ENCODE measurements at regions not wholly inside any gene's neighbourhood (a gene's known extent, or its start where the extent isn't known, plus 50 kb on each side); places are given as distances from the start of the nearest gene placed in this dataset.

- no peak for DNase-seq
Measured at GRCh38 chr7:110322796-110323195, 768.1 kb upstream of the LRRN3 start.

- no peak for DNase-seq
Measured at GRCh38 chr7:110326966-110327365, 764.0 kb upstream of the LRRN3 start.

GRCh38 chr7:110336423-110336822 lies 754.5 kb upstream of the LRRN3 start:
- no peak for DNase-seq

GRCh38 chr7:110337646-110338045 lies 753.3 kb upstream of the LRRN3 start:
- no peak for DNase-seq

GRCh38 chr7:110347081-110347480 lies 743.8 kb upstream of the LRRN3 start:
- no peak for DNase-seq

- no peak for DNase-seq
Measured at GRCh38 chr7:110356438-110356837, 734.5 kb upstream of the LRRN3 start.

GRCh38 chr7:110358028-110358427 lies 732.9 kb upstream of the LRRN3 start:
- DNase-seq, result no peak

GRCh38 chr7:110371709-110372108 lies 719.2 kb upstream of the LRRN3 start:
- DNase-seq, result no peak

GRCh38 chr7:110372685-110373084 lies 718.2 kb upstream of the LRRN3 start:
- no peak for DNase-seq

GRCh38 chr7:110373416-110373815 lies 717.5 kb upstream of the LRRN3 start:
- no peak for DNase-seq

- no peak for DNase-seq
Measured at GRCh38 chr7:110373859-110374258, 717.1 kb upstream of the LRRN3 start.

GRCh38 chr7:110375068-110375467 lies 715.9 kb upstream of the LRRN3 start:
- no peak for DNase-seq

GRCh38 chr7:110382736-110383135 lies 708.2 kb upstream of the LRRN3 start:
- DNase-seq, result no peak

GRCh38 chr7:110386006-110386405 lies 704.9 kb upstream of the LRRN3 start:
- DNase-seq, result no peak

GRCh38 chr7:110386913-110387312 lies 704.0 kb upstream of the LRRN3 start:
- no peak for DNase-seq

- no peak for DNase-seq
Measured at GRCh38 chr7:110387689-110388088, 703.2 kb upstream of the LRRN3 start.

- no peak for DNase-seq
Measured at GRCh38 chr7:110388457-110388856, 702.5 kb upstream of the LRRN3 start.

- no peak for DNase-seq
Measured at GRCh38 chr7:110396021-110396420, 694.9 kb upstream of the LRRN3 start.

GRCh38 chr7:110397927-110398660 lies 692.8 kb upstream of the LRRN3 start:
- no peak for DNase-seq

- DNase-seq, result no peak
Measured at GRCh38 chr7:110399421-110399820, 691.5 kb upstream of the LRRN3 start.

- DNase-seq, result no peak
Measured at GRCh38 chr7:110400411-110400810, 690.5 kb upstream of the LRRN3 start.

- no peak for DNase-seq
Measured at GRCh38 chr7:110407242-110407641, 683.7 kb upstream of the LRRN3 start.

GRCh38 chr7:110407706-110408105 lies 683.2 kb upstream of the LRRN3 start:
- no peak for DNase-seq

- no peak for DNase-seq
Measured at GRCh38 chr7:110412614-110413013, 678.3 kb upstream of the LRRN3 start.

GRCh38 chr7:110413038-110413437 lies 677.9 kb upstream of the LRRN3 start:
- no peak for DNase-seq
